H1 (cell line): ENCODE measurements at regions not wholly inside any gene's neighbourhood (a gene's known extent, or its start where the extent isn't known, plus 50 kb on each side); places are given as distances from the start of the nearest gene placed in this dataset.

ENCODE experiments used
- CTCF ChIA-PET: fragments of 300-600 bp; sonication (Branson Sonifier 250); formaldehyde crosslinking; loops from one replicate; lab custom pipeline; 2021; ENCODE audit not compliant: partially characterized antibody; lab: Charles Lee
- POLR2A ChIA-PET: fragments of 300-600 bp; sonication (Branson Sonifier 250); formaldehyde crosslinking; loops from one replicate; lab custom pipeline; 2021; ENCODE audit warnings: inconsistent platforms; ENCODE audit not compliant: partially characterized antibody; lab: Charles Lee
- DNase-seq, 2 experiments: peaks; one replicate each; pipeline versions ENCODE4 v3.0.0 to v3.0.0-alpha.2; 2010 to 2022; ENCODE audit warnings: low spot score in 2 of 2, low read depth in 1 of 2, mixed read lengths in 1 of 2
- FAIRE-seq: peaks from 2 replicates; lab custom pipeline; 2011; peaks lifted over from hg19 to GRCh38; lab: Jason Lieb, UNC
- H2AFZ ChIP-seq: 2 replicates; pipeline ENCODE4 v1.8.1; 2012; ENCODE audit warnings: low read length, inconsistent platforms
- H2AK5ac ChIP-seq: 2 replicates; pipeline ENCODE4 v1.6.1; 2013; ENCODE audit warnings: low read depth, low read length
- H2BK120ac ChIP-seq: replicated peaks from 2 replicates; pipeline ENCODE3; 2013; ENCODE audit warnings: low read depth, low read length, inconsistent platforms
- H2BK12ac ChIP-seq: 2 replicates; pipeline ENCODE4 v1.6.1; 2013; ENCODE audit warnings: low read depth, low read length
- H2BK15ac ChIP-seq: 2 replicates; pipeline ENCODE4 v1.6.1; 2013; ENCODE audit warnings: low read length
- H2BK20ac ChIP-seq: 2 replicates; pipeline ENCODE4 v1.6.1; 2013; ENCODE audit warnings: low read length
- H2BK5ac ChIP-seq: 2 replicates; pipeline ENCODE4 v1.6.1; 2013; ENCODE audit warnings: low read depth, low read length
- H3K14ac ChIP-seq: 2 replicates; pipeline ENCODE4 v1.6.1; 2013; ENCODE audit warnings: inconsistent platforms; ENCODE audit not compliant: insufficient read length
- H3K18ac ChIP-seq: 2 replicates; pipeline ENCODE4 v1.6.1; 2013; ENCODE audit warnings: low read length; ENCODE audit errors: extremely low read depth
- H3K23ac ChIP-seq: 2 replicates; pipeline ENCODE4 v1.6.1; 2013; ENCODE audit warnings: inconsistent platforms; ENCODE audit not compliant: insufficient read length
- H3K23me2 ChIP-seq: 2 replicates; pipeline ENCODE4 v1.6.1; 2013; ENCODE audit warnings: low read depth, low read length
- H3K27ac ChIP-seq: 2 replicates; pipeline ENCODE4 v1.6.1; 2011; ENCODE audit warnings: low read depth, low read length, inconsistent platforms
- H3K27me3 ChIP-seq, 4 experiments: replicated peaks in 1 of 4; 1 replicate in 1 of 4; 2 replicates in 3 of 4; pipeline versions ENCODE4 v1.6.1 to v1.8.1; 2011 to 2013; ENCODE audit warnings: low read length in 3 of 4, mild to moderate bottlenecking in 3 of 4, inconsistent platforms in 2 of 4, mixed read lengths in 2 of 4, moderate library complexity in 1 of 4; ENCODE audit not compliant: control insufficient read depth in 3 of 4, insufficient read depth in 3 of 4; ENCODE audit errors: extremely low read depth in 1 of 4
- H3K36me3 ChIP-seq, 4 experiments: 2 replicates each; pipeline versions ENCODE4 v1.6.1 to v1.8.1; 2011 to 2013; ENCODE audit warnings: mild to moderate bottlenecking in 4 of 4, low read length in 3 of 4, moderate library complexity in 2 of 4, control low read depth in 1 of 4, inconsistent platforms in 1 of 4; ENCODE audit not compliant: insufficient read depth in 4 of 4, control insufficient read depth in 2 of 4
- H3K4ac ChIP-seq: replicated peaks from 2 replicates; pipeline ENCODE3; 2013; ENCODE audit warnings: low read length, low read depth, mixed read lengths, inconsistent platforms; ENCODE audit not compliant: insufficient read length
- H3K4me1 ChIP-seq, 4 experiments: replicated peaks in 1 of 4; 1 replicate in 1 of 4; 2 replicates in 3 of 4; pipeline versions ENCODE4 v1.6.1 to v1.8.1; 2011 to 2013; ENCODE audit warnings: low read length in 3 of 4, inconsistent platforms in 2 of 4, mixed read lengths in 1 of 4; ENCODE audit not compliant: insufficient read depth in 4 of 4, control insufficient read depth in 3 of 4
- H3K4me2 ChIP-seq, 2 experiments: 2 replicates each; pipeline versions ENCODE4 v1.6.1 to v1.8.1; 2011 to 2013; ENCODE audit warnings: low read depth in 2 of 2, low read length in 2 of 2, control low read depth in 1 of 2, inconsistent platforms in 1 of 2, mild to moderate bottlenecking in 1 of 2; ENCODE audit not compliant: insufficient read depth in 1 of 2
- H3K4me3 ChIP-seq, 4 experiments: fragments of 200-600, 300-600 bp in 1 of 4; sonication (generic), shearing (Covaris generic), sonication (Bioruptor Twin) in 1 of 4; 2 replicates each; pipeline versions ENCODE4 v1.5.1 to v1.8.1; 2011 to 2016; ENCODE audit warnings: low read length in 4 of 4, low read depth in 3 of 4, control low read depth in 2 of 4, inconsistent platforms in 2 of 4, mild to moderate bottlenecking in 2 of 4, mixed read lengths in 1 of 4, moderate library complexity in 1 of 4; ENCODE audit not compliant: insufficient read depth in 2 of 4; ENCODE audit errors: extremely low read depth in 1 of 4
- H3K56ac ChIP-seq: replicated peaks from 2 replicates; pipeline ENCODE3; 2013; ENCODE audit warnings: low read depth, mild to moderate bottlenecking, mixed read lengths, low read length, inconsistent platforms; ENCODE audit not compliant: insufficient read length
- H3K79me1 ChIP-seq: 2 replicates; pipeline ENCODE4 v1.6.1; 2013; ENCODE audit warnings: low read depth, low read length, control low read depth
- H3K79me2 ChIP-seq, 2 experiments: 2 replicates each; pipeline versions ENCODE4 v1.6.1 to v1.8.1; 2012 to 2013; ENCODE audit warnings: low read length in 2 of 2, mild to moderate bottlenecking in 2 of 2, inconsistent platforms in 1 of 2; ENCODE audit not compliant: insufficient read depth in 2 of 2, control insufficient read depth in 1 of 2
- H3K9ac ChIP-seq, 4 experiments: replicated peaks in 1 of 4; 1 replicate in 1 of 4; 2 replicates in 3 of 4; pipeline versions ENCODE4 v1.6.1 to v1.8.1; 2011 to 2013; ENCODE audit warnings: low read depth in 3 of 4, low read length in 3 of 4, control low read depth in 2 of 4, mild to moderate bottlenecking in 2 of 4, moderate library complexity in 2 of 4, inconsistent platforms in 1 of 4; ENCODE audit errors: extremely low read depth in 1 of 4
- H3K9me3 ChIP-seq, 2 experiments: 2 replicates each; pipeline versions ENCODE4 v1.6.1 to v1.8.1; 2012 to 2013; ENCODE audit warnings: mild to moderate bottlenecking in 2 of 2, moderate library complexity in 2 of 2, control low read depth in 1 of 2, inconsistent platforms in 1 of 2, low read depth in 1 of 2, low read length in 1 of 2, mixed read lengths in 1 of 2; ENCODE audit not compliant: insufficient read depth in 2 of 2
- H4K20me1 ChIP-seq, 2 experiments: replicated peaks in 1 of 2; 2 replicates each; pipeline versions ENCODE3 to v1.8.1; 2011 to 2013; ENCODE audit warnings: inconsistent platforms in 2 of 2, low read length in 2 of 2, mild to moderate bottlenecking in 1 of 2; ENCODE audit not compliant: insufficient read depth in 2 of 2, control insufficient read depth in 1 of 2
- H4K5ac ChIP-seq: 2 replicates; pipeline ENCODE4 v1.6.1; 2013; ENCODE audit warnings: low read length, low read depth, mixed read lengths, inconsistent platforms; ENCODE audit not compliant: insufficient read length
- H4K8ac ChIP-seq: 2 replicates; pipeline ENCODE4 v1.8.0; 2013; ENCODE audit warnings: mild to moderate bottlenecking, moderate library complexity, low read length, inconsistent platforms; ENCODE audit not compliant: insufficient read depth; ENCODE audit errors: extremely low read depth
- H4K91ac ChIP-seq: replicated peaks from 2 replicates; pipeline ENCODE3; 2013; ENCODE audit warnings: low read length, mixed read lengths, inconsistent platforms; ENCODE audit not compliant: insufficient read length
- BACH1 ChIP-seq: IDR thresholded peaks from 2 replicates; pipeline ENCODE4 v1.6.1; 2012; ENCODE audit warnings: low read length, improper control_type of control experiment
- FOSL1 ChIP-seq: IDR thresholded peaks from 2 replicates; pipeline ENCODE4 v1.6.1; 2011; ENCODE audit warnings: mild to moderate bottlenecking, low read depth, low read length, moderate library complexity; ENCODE audit not compliant: insufficient read depth
- JUN ChIP-seq: IDR thresholded peaks from 2 replicates; pipeline ENCODE4 v1.6.1; 2011; ENCODE audit warnings: low read depth, mild to moderate bottlenecking, improper control_type of control experiment, low read length
- JUND ChIP-seq: IDR thresholded peaks from 2 replicates; pipeline ENCODE4 v1.6.1; 2011; ENCODE audit warnings: mild to moderate bottlenecking, improper control_type of control experiment, low read length
- POLR2A ChIP-seq, 2 experiments: IDR thresholded peaks; 1 replicate in 1 of 2; 2 replicates in 1 of 2; pipeline ENCODE4 v1.6.1; 2011; ENCODE audit warnings: low read depth in 2 of 2, low read length in 2 of 2, mild to moderate bottlenecking in 2 of 2; ENCODE audit errors: control extremely low read depth in 1 of 2
- POU5F1 ChIP-seq: IDR thresholded peaks from 2 replicates; pipeline ENCODE4 v1.6.1; 2011; ENCODE audit warnings: low read depth, mild to moderate bottlenecking, low read length, moderate library complexity
- SIN3A ChIP-seq, 2 experiments: IDR thresholded peaks in 1 of 2; conservative IDR thresholded peaks in 1 of 2; 2 replicates each; pipeline ENCODE4 v1.6.1; 2011 to 2012; ENCODE audit warnings: low read length in 2 of 2, improper control_type of control experiment in 1 of 2, low read depth in 1 of 2, mild to moderate bottlenecking in 1 of 2
- SIRT6 ChIP-seq: IDR thresholded peaks from one replicate; pipeline ENCODE4 v1.7.1; 2012; ENCODE audit warnings: low read length, inconsistent platforms
- WGBS, 2 experiments: shearing (Covaris generic) in 1 of 2; methylation state at CpG; one replicate each; pipeline versions ENCODE4 v1.1.6 to v1.1.7; 2013 to 2015; ENCODE audit warnings: low lambda C conversion rate in 2 of 2, mixed read lengths in 2 of 2, inconsistent platforms in 1 of 2, low coverage in 1 of 2, missing lambda C conversion rate in 1 of 2; ENCODE audit not compliant: insufficient replicate concordance in 2 of 2, insufficient coverage in 1 of 2, insufficient read length in 1 of 2; ENCODE audit errors: extremely low coverage in 1 of 2, missing lambda C conversion rate in 1 of 2; 5-methylcytosine and 5-hydroxymethylcytosine counted together

- Histone ChIP-seq H2AK5ac (no peak overlapping the region), H2BK15ac (no peak overlapping the region), H4K8ac (no peak overlapping the region), H4K91ac (no peak overlapping the region), H3K56ac (no peak overlapping the region), H3K18ac (no peak overlapping the region), H3K79me1 (no peaks in the 10 kb centered on the region), H3K9ac (no peak overlapping the region), H3K23ac (no peak overlapping the region), H2AFZ (no peak overlapping the region), H4K20me1 (no peaks in the 10 kb centered on the region), H3K4ac (no peak overlapping the region), H3K9me3 (no peaks in the 10 kb centered on the region), H3K4me1 (no peaks in the 10 kb centered on the region; a peak in 1 of 7 replicates), H3K27me3 (no peaks in the 10 kb centered on the region), H4K5ac (no peak overlapping the region), H3K36me3 (no peaks in the 10 kb centered on the region), H2BK20ac (no peak overlapping the region), H3K4me3 (no peak overlapping the region), H3K14ac (no peak overlapping the region), H3K79me2 (no peaks in the 10 kb centered on the region), H2BK5ac (no peak overlapping the region), H2BK12ac (no peak overlapping the region), H3K23me2 (no peaks in the 10 kb centered on the region), H3K27ac (no peak overlapping the region), H2BK120ac (no peak overlapping the region), H3K4me2 (no peak overlapping the region)
- TF ChIP-seq POU5F1 (no peak), SIN3A (conservative IDR thresholded peaks at IDR 0.05 in 1 of 2, IDR thresholded peaks at IDR 0.05 in 1 of 2; ENCODE audit: low read depth in 1 of 2, low read length in 2 of 2) (no peak), FOSL1 (no peak), BACH1 (no peak), POLR2A (IDR thresholded peaks at IDR 0.05; ENCODE audit: control extremely low read depth in 1 of 2, low read depth in 2 of 2, low read length in 2 of 2) (no peak), JUND (no peak), JUN (no peak), SIRT6 (no peak)
- FAIRE-seq (no peak), DNase-seq (no peak)
- 86% methylated on average over 1 of the region's 1 CpG; no CpG with 5 or more reads in 1 of the 2 experiments for WGBS, 2 experiments
- ChIA-PET CTCF (interaction anchor here (0.7 kb wide), 1 partner anchor 315 kb away, joined by 3 read pairs; no protein-coding TSS in a partner anchor), POLR2A (no interaction called here)
Measured at GRCh38 chr4:116872308-116872707, 213.1 kb downstream of the TRAM1L1 start.
